ENCODE measurements at regions not wholly inside any gene's neighbourhood (a gene's known extent, or its start where the extent isn't known, plus 50 kb on each side); places are given as distances from the start of the nearest gene placed in this dataset.

- TF ChIP-seq CTCF (IDR thresholded peaks at IDR 0.05) (no peak), EZH2 (IDR thresholded peaks at IDR 0.05) (no peak)
These were observed 69.3 kb upstream of the PRR23C start for GRCh38 chr3:139113993-139114375.

All from neural progenitor cell (in vitro differentiated cells).